Stomach smooth muscle (tissue), 2 donors: ENCODE measurements at regions not wholly inside any gene's neighbourhood (a gene's known extent, or its start where the extent isn't known, plus 50 kb on each side); places are given as distances from the start of the nearest gene placed in this dataset.

ENCODE experiments used
- H3K27ac ChIP-seq: one replicate; pipeline ENCODE4 v1.7.0; 2013; ENCODE audit warnings: mild to moderate bottlenecking, low read length, inconsistent platforms
- H3K27me3 ChIP-seq, 2 donors: one replicate each; pipeline ENCODE4 v1.7.0; 2013; ENCODE audit warnings: low read length in 2 of 2; ENCODE audit not compliant: insufficient read depth in 2 of 2, control insufficient read depth in 1 of 2
- H3K36me3 ChIP-seq, 2 donors: one replicate each; pipeline ENCODE4 v1.7.0; 2013; ENCODE audit warnings: low read length in 2 of 2; ENCODE audit not compliant: control insufficient read depth in 2 of 2, insufficient read depth in 2 of 2
- H3K4me1 ChIP-seq: one replicate; pipeline ENCODE4 v1.7.0; 2013; ENCODE audit warnings: low read length; ENCODE audit not compliant: control insufficient read depth, insufficient read depth
- H3K4me3 ChIP-seq, 2 donors: one replicate each; pipeline ENCODE4 v1.7.0; 2013; ENCODE audit warnings: low read length in 2 of 2
- H3K9ac ChIP-seq, 2 donors: one replicate each; pipeline ENCODE4 v1.7.0; 2013; ENCODE audit warnings: low read length in 2 of 2, mild to moderate bottlenecking in 1 of 2
- H3K9me3 ChIP-seq, 2 donors: one replicate each; pipeline ENCODE4 v1.7.0; 2013; ENCODE audit warnings: low read length in 2 of 2; ENCODE audit not compliant: control insufficient read depth in 2 of 2
- donor health status: healthy.
- donor health status: Pancreatic carcinoma.

GRCh38 chr9:89873801-89874200 lies 269.0 kb downstream of the GADD45G start:
- Histone ChIP-seq H3K36me3 (no peaks in the 10 kb centered on the region), H3K4me1 (peaks cover 50% of the 10 kb centered on the region), H3K27ac (peak overlapping the region; percentile 84), H3K9ac (no peak overlapping the region), H3K4me3 (no peak overlapping the region), H3K27me3 (no peaks in the 10 kb centered on the region), H3K9me3 (no peaks in the 10 kb centered on the region)

GRCh38 chr9:89874351-89875321 lies 269.8 kb downstream of the GADD45G start:
- Histone ChIP-seq H3K4me1 (peaks cover 58% of the 10 kb centered on the region), H3K4me3 (peak overlapping the region in 1 of 2 donors; percentile 8), H3K9me3 (no peaks in the 10 kb centered on the region), H3K27ac (peak overlapping the region; percentile 84), H3K9ac (peak overlapping the region; percentile 48 to 58), H3K36me3 (no peaks in the 10 kb centered on the region), H3K27me3 (no peaks in the 10 kb centered on the region)

GRCh38 chr9:89877051-89878002 lies 272.5 kb downstream of the GADD45G start:
- Histone ChIP-seq H3K9ac (no peak overlapping the region), H3K4me1 (peaks cover 57% of the 10 kb centered on the region), H3K27me3 (no peaks in the 10 kb centered on the region), H3K9me3 (no peaks in the 10 kb centered on the region), H3K27ac (no peak overlapping the region), H3K36me3 (no peaks in the 10 kb centered on the region), H3K4me3 (no peak overlapping the region)

GRCh38 chr9:89878003-89878411 lies 273.2 kb downstream of the GADD45G start:
- Histone ChIP-seq H3K4me3 (no peak overlapping the region), H3K9me3 (no peaks in the 10 kb centered on the region), H3K27ac (no peak overlapping the region), H3K4me1 (peaks cover 51% of the 10 kb centered on the region), H3K36me3 (no peaks in the 10 kb centered on the region), H3K27me3 (no peaks in the 10 kb centered on the region), H3K9ac (no peak overlapping the region)

- H3K36me3 ChIP-seq: no peaks in the 10 kb centered on the region
- no peaks in the 10 kb centered on the region for H3K9me3 ChIP-seq
- no peak overlapping the region for H3K9ac ChIP-seq
- no peaks in the 10 kb centered on the region for H3K27me3 ChIP-seq
- H3K4me3 ChIP-seq: no peak overlapping the region
- H3K27ac ChIP-seq: no peak overlapping the region
- H3K4me1 ChIP-seq: peaks cover 44% of the 10 kb centered on the region
Observed at GRCh38 chr9:89878687-89879086, 273.9 kb downstream of the GADD45G start.

- Histone ChIP-seq H3K4me3 (no peak overlapping the region), H3K36me3 (no peaks in the 10 kb centered on the region), H3K4me1 (peaks cover 38% of the 10 kb centered on the region), H3K9me3 (no peaks in the 10 kb centered on the region), H3K27me3 (no peaks in the 10 kb centered on the region), H3K9ac (no peak overlapping the region), H3K27ac (no peak overlapping the region)
Observed at GRCh38 chr9:89879276-89879675, 274.5 kb downstream of the GADD45G start.

GRCh38 chr9:89879701-89880100 lies 274.9 kb downstream of the GADD45G start:
- Histone ChIP-seq H3K4me1 (peaks cover 37% of the 10 kb centered on the region), H3K27me3 (no peaks in the 10 kb centered on the region), H3K36me3 (no peaks in the 10 kb centered on the region), H3K9me3 (no peaks in the 10 kb centered on the region), H3K4me3 (no peak overlapping the region), H3K9ac (no peak overlapping the region), H3K27ac (no peak overlapping the region)

- Histone ChIP-seq H3K9me3 (no peaks in the 10 kb centered on the region), H3K4me1 (peaks cover 35% of the 10 kb centered on the region), H3K36me3 (no peaks in the 10 kb centered on the region), H3K9ac (no peak overlapping the region), H3K27ac (no peak overlapping the region), H3K27me3 (no peaks in the 10 kb centered on the region), H3K4me3 (no peak overlapping the region)
Observed at GRCh38 chr9:89880161-89880560, 275.3 kb downstream of the GADD45G start.

GRCh38 chr9:89880721-89881120 lies 275.9 kb downstream of the GADD45G start:
- H3K27me3 ChIP-seq: no peaks in the 10 kb centered on the region
- no peak overlapping the region for H3K9ac ChIP-seq
- no peaks in the 10 kb centered on the region for H3K36me3 ChIP-seq
- no peak overlapping the region for H3K27ac ChIP-seq
- no peak overlapping the region for H3K4me3 ChIP-seq
- H3K4me1 ChIP-seq: peaks cover 31% of the 10 kb centered on the region
- H3K9me3 ChIP-seq: no peaks in the 10 kb centered on the region

GRCh38 chr9:89881431-89881830 lies 276.6 kb downstream of the GADD45G start:
- peaks cover 34% of the 10 kb centered on the region for H3K4me1 ChIP-seq
- H3K27me3 ChIP-seq: no peaks in the 10 kb centered on the region
- H3K9ac ChIP-seq: no peak overlapping the region
- no peak overlapping the region for H3K4me3 ChIP-seq
- no peak overlapping the region for H3K27ac ChIP-seq
- H3K9me3 ChIP-seq: no peaks in the 10 kb centered on the region
- H3K36me3 ChIP-seq: no peaks in the 10 kb centered on the region
